ENCODE measurements at regions not wholly inside any gene's neighbourhood (a gene's known extent, or its start where the extent isn't known, plus 50 kb on each side); places are given as distances from the start of the nearest gene placed in this dataset.
A peak's percentile ranks its signal among the peaks of the same experiment; 100 is the strongest.
"Not testable (repeated sequence)": the region's sequence is repeated elsewhere in the genome, so short reads cannot be mapped to it uniquely, and the experiment has no call there.

- H3K4me2 ChIP-seq (ENCODE audit: insufficient read depth, low read length, poor library complexity, severe bottlenecking): no peak overlapping the region
- H4K8ac ChIP-seq (ENCODE audit: low read depth, low read length): no peak overlapping the region
- peaks cover 0 to 6% of the 10 kb centered on the region in 2 donors for H3K4me1 ChIP-seq (ENCODE audit: control insufficient read depth in 2 of 2, insufficient read depth in 1 of 2, low read depth in 1 of 2, low read length in 2 of 2)
- no peak overlapping the region for H2AK5ac ChIP-seq (ENCODE audit: low read depth, low read length)
- H3K14ac ChIP-seq (ENCODE audit: low read length): no peak overlapping the region
- H3K36me3 ChIP-seq (replicated peaks in 1 of 2; ENCODE audit: control insufficient read depth in 2 of 2, insufficient read depth in 2 of 2, low read length in 2 of 2): peaks cover 0 to 2% of the 10 kb centered on the region in 2 donors
- no peak overlapping the region for H2BK12ac ChIP-seq (ENCODE audit: low read length)
- H2BK120ac ChIP-seq (ENCODE audit: low read depth, low read length): no peak overlapping the region
- H3K79me1 ChIP-seq (ENCODE audit: low read depth, low read length): no peaks in the 10 kb centered on the region
- DNase-seq (ENCODE audit: low spot score): no peak
- H3K27me3 ChIP-seq (ENCODE audit: control insufficient read depth in 3 of 3, insufficient read depth in 3 of 3, low read depth in 1 of 3, low read length in 3 of 3): no peaks in the 10 kb centered on the region
- H3K18ac ChIP-seq (ENCODE audit: low read length): no peak overlapping the region
- no peak overlapping the region for H3K9ac ChIP-seq (ENCODE audit: low read depth, low read length, poor library complexity)
- H4K91ac ChIP-seq (ENCODE audit: low read depth, low read length, poor library complexity): no peak overlapping the region
- H2AFZ ChIP-seq (ENCODE audit: low read length): no peak overlapping the region
- no CpG with 5 or more reads among the region's 2 CpGs for WGBS, 2 donors (ENCODE audit: extremely low coverage in 2 of 2, insufficient read length in 2 of 2, insufficient replicate concordance in 1 of 2)
- no peak overlapping the region for H3K4me3 ChIP-seq (ENCODE audit: low read length in 2 of 2)
- H3K27ac ChIP-seq (replicated peaks; ENCODE audit: low read length): no peak overlapping the region
- H2BK15ac ChIP-seq (ENCODE audit: low read length): no peak overlapping the region
- H3K9me3 ChIP-seq (replicated peaks in 1 of 2; ENCODE audit: control insufficient read depth in 2 of 2, insufficient read depth in 1 of 2, low read depth in 1 of 2, low read length in 2 of 2): no peaks in the 10 kb centered on the region
- no peak overlapping the region for H3K23ac ChIP-seq (ENCODE audit: low read depth, low read length, poor library complexity)
- H3K4ac ChIP-seq (ENCODE audit: low read length): no peak overlapping the region
- H2BK5ac ChIP-seq (ENCODE audit: low read length): no peak overlapping the region
Measured at GRCh38 chr19:28577233-28577632, 635.7 kb downstream of the UQCRFS1 start.

DNA sequence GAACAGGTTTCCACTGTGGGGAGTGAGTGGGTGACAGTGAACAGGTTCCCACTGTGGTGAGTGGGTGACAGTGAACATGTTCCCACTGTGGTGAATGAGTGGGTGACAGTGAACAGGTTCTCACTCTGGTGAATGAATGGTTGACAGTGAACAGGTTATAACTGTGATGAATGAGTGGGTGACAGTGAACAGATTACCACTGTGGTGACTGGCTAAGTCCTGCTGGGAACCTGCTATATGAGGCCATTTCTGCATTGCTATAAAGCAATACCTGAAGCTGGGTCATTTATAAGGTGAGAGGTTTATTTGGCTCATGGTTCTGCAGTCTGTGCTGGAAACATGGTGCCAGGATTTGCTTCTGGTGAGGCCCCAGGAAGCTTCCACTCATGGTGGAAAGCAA lies 637.1 kb downstream of the UQCRFS1 start:
- H2BK15ac ChIP-seq (ENCODE audit: low read length): no peak overlapping the region
- no peak for DNase-seq (ENCODE audit: low spot score)
- no peak overlapping the region for H3K9ac ChIP-seq (ENCODE audit: low read depth, low read length, poor library complexity)
- no peaks in the 10 kb centered on the region for H3K9me3 ChIP-seq (replicated peaks in 1 of 2; ENCODE audit: control insufficient read depth in 2 of 2, insufficient read depth in 1 of 2, low read depth in 1 of 2, low read length in 2 of 2)
- H3K79me1 ChIP-seq (ENCODE audit: low read depth, low read length): no peaks in the 10 kb centered on the region
- H3K4me3 ChIP-seq (ENCODE audit: low read length in 2 of 2): no peak overlapping the region
- no peak overlapping the region for H3K23ac ChIP-seq (ENCODE audit: low read depth, low read length, poor library complexity)
- H3K36me3 ChIP-seq (replicated peaks in 1 of 2; ENCODE audit: control insufficient read depth in 2 of 2, insufficient read depth in 2 of 2, low read length in 2 of 2): peaks cover 0 to 2% of the 10 kb centered on the region in 2 donors
- H2BK120ac ChIP-seq (ENCODE audit: low read depth, low read length): no peak overlapping the region
- no peak overlapping the region for H3K27ac ChIP-seq (replicated peaks; ENCODE audit: low read length)
- H2AK5ac ChIP-seq (ENCODE audit: low read depth, low read length): no peak overlapping the region
- no peak overlapping the region for H3K18ac ChIP-seq (ENCODE audit: low read length)
- no peaks in the 10 kb centered on the region for H3K27me3 ChIP-seq (ENCODE audit: control insufficient read depth in 3 of 3, insufficient read depth in 3 of 3, low read depth in 1 of 3, low read length in 3 of 3)
- no peak overlapping the region for H3K4ac ChIP-seq (ENCODE audit: low read length)
- H2AFZ ChIP-seq (ENCODE audit: low read length): no peak overlapping the region
- H4K91ac ChIP-seq (ENCODE audit: low read depth, low read length, poor library complexity): no peak overlapping the region
- no peak overlapping the region for H2BK12ac ChIP-seq (ENCODE audit: low read length)
- H4K8ac ChIP-seq (ENCODE audit: low read depth, low read length): peak overlapping the region; percentile 72
- H2BK5ac ChIP-seq (ENCODE audit: low read length): no peak overlapping the region
- H3K14ac ChIP-seq (ENCODE audit: low read length): no peak overlapping the region
- no peaks in the 10 kb centered on the region for H3K4me1 ChIP-seq (ENCODE audit: control insufficient read depth in 2 of 2, insufficient read depth in 1 of 2, low read depth in 1 of 2, low read length in 2 of 2)
- H3K4me2 ChIP-seq (ENCODE audit: insufficient read depth, low read length, poor library complexity, severe bottlenecking): no peak overlapping the region

DNA sequence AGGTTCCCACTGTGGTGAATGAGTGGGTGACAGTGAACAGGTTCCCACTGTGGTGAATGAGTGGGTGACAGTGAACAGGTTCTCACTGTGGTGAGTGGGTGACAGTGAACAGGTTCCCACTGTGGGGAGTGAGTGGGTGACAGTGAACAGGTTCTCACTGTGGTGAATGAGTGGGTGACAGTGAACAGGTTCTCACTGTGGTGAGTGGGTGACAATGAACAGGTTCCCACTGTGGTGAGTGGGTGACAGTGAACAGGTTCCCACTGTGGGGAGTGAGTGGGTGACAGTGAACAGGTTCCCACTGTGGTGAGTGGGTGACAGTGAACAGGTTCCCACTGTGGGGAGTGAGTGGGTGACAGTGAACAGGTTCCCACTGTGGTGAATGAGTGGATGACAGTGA lies 637.6 kb downstream of the UQCRFS1 start:
- H3K9me3 ChIP-seq (replicated peaks in 1 of 2; ENCODE audit: control insufficient read depth in 2 of 2, insufficient read depth in 1 of 2, low read depth in 1 of 2, low read length in 2 of 2); H4K8ac ChIP-seq (ENCODE audit: low read depth, low read length); DNase-seq (ENCODE audit: low spot score); H2BK5ac ChIP-seq (ENCODE audit: low read length); H3K14ac ChIP-seq (ENCODE audit: low read length); H3K4me1 ChIP-seq (ENCODE audit: control insufficient read depth in 2 of 2, insufficient read depth in 1 of 2, low read depth in 1 of 2, low read length in 2 of 2); H3K18ac ChIP-seq (ENCODE audit: low read length); H3K4ac ChIP-seq (ENCODE audit: low read length); H3K79me1 ChIP-seq (ENCODE audit: low read depth, low read length); H3K27ac ChIP-seq (replicated peaks; ENCODE audit: low read length); H3K23ac ChIP-seq (ENCODE audit: low read depth, low read length, poor library complexity); H4K91ac ChIP-seq (ENCODE audit: low read depth, low read length, poor library complexity); H3K27me3 ChIP-seq (ENCODE audit: control insufficient read depth in 3 of 3, insufficient read depth in 3 of 3, low read depth in 1 of 3, low read length in 3 of 3); H2AFZ ChIP-seq (ENCODE audit: low read length); H3K9ac ChIP-seq (ENCODE audit: low read depth, low read length, poor library complexity); H2BK15ac ChIP-seq (ENCODE audit: low read length); H2AK5ac ChIP-seq (ENCODE audit: low read depth, low read length); H2BK12ac ChIP-seq (ENCODE audit: low read length); H3K4me3 ChIP-seq (ENCODE audit: low read length in 2 of 2); H2BK120ac ChIP-seq (ENCODE audit: low read depth, low read length); H3K36me3 ChIP-seq (replicated peaks in 1 of 2; ENCODE audit: control insufficient read depth in 2 of 2, insufficient read depth in 2 of 2, low read length in 2 of 2); H3K4me2 ChIP-seq (ENCODE audit: insufficient read depth, low read length, poor library complexity, severe bottlenecking): not testable (repeated sequence)

GRCh38 chr19:28574212-28574611 lies 638.7 kb downstream of the UQCRFS1 start:
- peak overlapping the region; percentile 70 for H3K4ac ChIP-seq (ENCODE audit: low read length)
- peak overlapping the region; percentile 51 for H3K18ac ChIP-seq (ENCODE audit: low read length)
- H2AFZ ChIP-seq (ENCODE audit: low read length): no peak overlapping the region
- peaks cover 0 to 2% of the 10 kb centered on the region in 2 donors for H3K36me3 ChIP-seq (replicated peaks in 1 of 2; ENCODE audit: control insufficient read depth in 2 of 2, insufficient read depth in 2 of 2, low read length in 2 of 2)
- no peak overlapping the region for H4K91ac ChIP-seq (ENCODE audit: low read depth, low read length, poor library complexity)
- no peak overlapping the region for H2BK15ac ChIP-seq (ENCODE audit: low read length)
- H3K79me1 ChIP-seq (ENCODE audit: low read depth, low read length): no peaks in the 10 kb centered on the region
- no peak overlapping the region for H2BK12ac ChIP-seq (ENCODE audit: low read length)
- no peak overlapping the region for H3K4me3 ChIP-seq (ENCODE audit: low read length in 2 of 2)
- no peak overlapping the region for H4K8ac ChIP-seq (ENCODE audit: low read depth, low read length)
- peak overlapping the region; percentile 28 for H3K14ac ChIP-seq (ENCODE audit: low read length)
- H3K27me3 ChIP-seq (ENCODE audit: control insufficient read depth in 3 of 3, insufficient read depth in 3 of 3, low read depth in 1 of 3, low read length in 3 of 3): no peaks in the 10 kb centered on the region
- H3K27ac ChIP-seq (replicated peaks; ENCODE audit: low read length): no peak overlapping the region
- no peak for DNase-seq (ENCODE audit: low spot score)
- H3K23ac ChIP-seq (ENCODE audit: low read depth, low read length, poor library complexity): peak overlapping the region; percentile 76
- no peak overlapping the region for H2AK5ac ChIP-seq (ENCODE audit: low read depth, low read length)
- H2BK5ac ChIP-seq (ENCODE audit: low read length): no peak overlapping the region
- no peaks in the 10 kb centered on the region for H3K4me1 ChIP-seq (ENCODE audit: control insufficient read depth in 2 of 2, insufficient read depth in 1 of 2, low read depth in 1 of 2, low read length in 2 of 2)
- H3K4me2 ChIP-seq (ENCODE audit: insufficient read depth, low read length, poor library complexity, severe bottlenecking): no peak overlapping the region
- H3K9ac ChIP-seq (ENCODE audit: low read depth, low read length, poor library complexity): no peak overlapping the region
- H3K9me3 ChIP-seq (replicated peaks in 1 of 2; ENCODE audit: control insufficient read depth in 2 of 2, insufficient read depth in 1 of 2, low read depth in 1 of 2, low read length in 2 of 2): no peaks in the 10 kb centered on the region
- no CpG with 5 or more reads among the region's 4 CpGs for WGBS, 2 donors (ENCODE audit: extremely low coverage in 2 of 2, insufficient read length in 2 of 2, insufficient replicate concordance in 1 of 2)
- no peak overlapping the region for H2BK120ac ChIP-seq (ENCODE audit: low read depth, low read length)

All from neuronal stem cell (in vitro differentiated cells).